GM21786 (cell line): ENCODE measurements at regions not wholly inside any gene's neighbourhood (a gene's known extent, or its start where the extent isn't known, plus 50 kb on each side); places are given as distances from the start of the nearest gene placed in this dataset.

Experiments
- ATAC-seq: cut with Tn5 transposase; IDR thresholded peaks from one replicate; pipeline ENCODE4 v1.9.1; 2021; ENCODE audit not compliant: unreplicated experiment

GRCh38 chr20:11119573-11119972, 445.8 kb upstream of the JAG1 start:
- ATAC-seq = no peak

GRCh38 chr20:11120431-11120830, 446.6 kb upstream of the JAG1 start:
- ATAC-seq = no peak

- ATAC-seq = no peak
Observed at GRCh38 chr20:11124849-11125505, 451.2 kb upstream of the JAG1 start.

- ATAC-seq = no peak
Observed at GRCh38 chr20:11128220-11128718, 454.5 kb upstream of the JAG1 start.

- ATAC-seq = no peak
Observed at GRCh38 chr20:11128721-11129120, 454.9 kb upstream of the JAG1 start.

- no peak for ATAC-seq
Observed at GRCh38 chr20:11130554-11131166, 456.9 kb upstream of the JAG1 start.

GRCh38 chr20:11132819-11133415, 459.1 kb upstream of the JAG1 start:
- ATAC-seq = no peak

GRCh38 chr20:11136691-11137090, 462.9 kb upstream of the JAG1 start:
- no peak for ATAC-seq

GRCh38 chr20:11137688-11138087, 463.9 kb upstream of the JAG1 start:
- no peak for ATAC-seq

GRCh38 chr20:11140359-11140758, 466.6 kb upstream of the JAG1 start:
- ATAC-seq = no peak

GRCh38 chr20:11143481-11143880, 469.7 kb upstream of the JAG1 start:
- no peak for ATAC-seq

- no peak for ATAC-seq
Observed at GRCh38 chr20:11144114-11144950, 470.5 kb upstream of the JAG1 start.

- ATAC-seq = no peak
Observed at GRCh38 chr20:11145616-11146015, 471.8 kb upstream of the JAG1 start.

- ATAC-seq = no peak
Observed at GRCh38 chr20:11153819-11154218, 480.0 kb upstream of the JAG1 start.

- no peak for ATAC-seq
Observed at GRCh38 chr20:11155156-11155756, 481.5 kb upstream of the JAG1 start.

GRCh38 chr20:11156922-11157321, 483.1 kb upstream of the JAG1 start:
- no peak for ATAC-seq

- ATAC-seq = no peak
Observed at GRCh38 chr20:11158146-11158545, 484.3 kb upstream of the JAG1 start.

- ATAC-seq = no peak
Observed at GRCh38 chr20:11158589-11158988, 484.8 kb upstream of the JAG1 start.

GRCh38 chr20:11159728-11160127, 485.9 kb upstream of the JAG1 start:
- no peak for ATAC-seq

- ATAC-seq = no peak
Observed at GRCh38 chr20:11162026-11162775, 488.4 kb upstream of the JAG1 start.
